CD14-positive monocyte (primary cell): ENCODE measurements at regions not wholly inside any gene's neighbourhood (a gene's known extent, or its start where the extent isn't known, plus 50 kb on each side); places are given as distances from the start of the nearest gene placed in this dataset.

ENCODE experiments used
- DNase-seq, 3 donors: peaks; one replicate each; pipeline ENCODE4 v3.0.0-alpha.2; 2011 to 2022
- H2AFZ ChIP-seq: 2 replicates; pipeline ENCODE4 v1.6.0; 2012; ENCODE audit warnings: mild to moderate bottlenecking, low read depth, low read length, inconsistent platforms; ENCODE audit not compliant: insufficient read depth, poor library complexity, severe bottlenecking
- H3K27ac ChIP-seq, 2 donors: 1 replicate in 1 of 2; 2 replicates in 1 of 2; pipeline ENCODE4 v1.5.1; 2012 to 2013; ENCODE audit warnings: low read length in 2 of 2, control low read depth in 1 of 2, inconsistent platforms in 1 of 2, low read depth in 1 of 2, mild to moderate bottlenecking in 1 of 2
- H3K27me3 ChIP-seq, 2 donors: one replicate each; pipeline versions ENCODE4 v1.6.0 to v1.6.1; 2011 to 2013; ENCODE audit warnings: low read length in 2 of 2; ENCODE audit not compliant: control insufficient read depth in 2 of 2, insufficient read depth in 2 of 2
- H3K36me3 ChIP-seq, 2 donors: replicated peaks in 1 of 2; 1 replicate in 1 of 2; 2 replicates in 1 of 2; pipeline versions ENCODE4 v1.5.1 to v1.6.1; 2012 to 2013; ENCODE audit warnings: low read length in 2 of 2, control low read depth in 1 of 2, inconsistent platforms in 1 of 2, mild to moderate bottlenecking in 1 of 2; ENCODE audit not compliant: insufficient read depth in 2 of 2, control insufficient read depth in 1 of 2
- H3K4me1 ChIP-seq, 2 donors: 1 replicate in 1 of 2; 2 replicates in 1 of 2; pipeline versions ENCODE4 v1.5.1 to v1.6.1; 2012 to 2013; ENCODE audit warnings: low read length in 2 of 2, control low read depth in 1 of 2, inconsistent platforms in 1 of 2, mild to moderate bottlenecking in 1 of 2, moderate library complexity in 1 of 2; ENCODE audit not compliant: insufficient read depth in 2 of 2, control insufficient read depth in 1 of 2
- H3K4me2 ChIP-seq: replicated peaks from 2 replicates; pipeline ENCODE3; 2012; ENCODE audit warnings: low read length, moderate library complexity, mild to moderate bottlenecking; ENCODE audit not compliant: poor library complexity, severe bottlenecking; ENCODE audit errors: extremely low read depth
- H3K4me3 ChIP-seq, 3 experiments: fragments of 200-600 bp in 1 of 3; sonication (generic) in 1 of 3; replicated peaks in 1 of 3; 1 replicate in 2 of 3; 2 replicates in 1 of 3; pipeline ENCODE4 v1.5.1; 2011 to 2013; ENCODE audit warnings: low read length in 3 of 3, mild to moderate bottlenecking in 3 of 3, control low read depth in 2 of 3, low read depth in 2 of 3, inconsistent platforms in 1 of 3, moderate library complexity in 1 of 3
- H3K79me2 ChIP-seq: 2 replicates; pipeline ENCODE4 v1.6.0; 2012; ENCODE audit warnings: mild to moderate bottlenecking, control low read depth, inconsistent platforms, low read length, moderate library complexity; ENCODE audit not compliant: insufficient read depth
- H3K9ac ChIP-seq: 2 replicates; pipeline ENCODE4 v1.6.0; 2017; ENCODE audit warnings: low read length, mild to moderate bottlenecking; ENCODE audit not compliant: insufficient read depth, poor library complexity, severe bottlenecking
- H3K9me3 ChIP-seq, 2 donors: replicated peaks in 1 of 2; 1 replicate in 1 of 2; 2 replicates in 1 of 2; pipeline versions ENCODE4 v1.5.1 to v1.6.1; 2012 to 2013; ENCODE audit warnings: low read length in 2 of 2, control low read depth in 1 of 2; ENCODE audit not compliant: control insufficient read depth in 1 of 2, insufficient read depth in 1 of 2
- H4K20me1 ChIP-seq: 2 replicates; pipeline ENCODE4 v1.6.0; 2012; ENCODE audit warnings: mild to moderate bottlenecking, low read length, control low read depth, moderate library complexity; ENCODE audit not compliant: insufficient read depth
- H3K27ac Mint-ChIP-seq, 7 donors: one replicate each; pipeline ENCODE4 v1.8.0; 2020; ENCODE audit warnings: mild to moderate bottlenecking in 7 of 7, mixed read lengths in 7 of 7, moderate library complexity in 6 of 7, inconsistent platforms in 2 of 7
- H3K27me3 Mint-ChIP-seq, 3 donors: one replicate each; pipeline ENCODE4 v1.8.0; 2021 to 2022; ENCODE audit warnings: low read depth in 3 of 3, mild to moderate bottlenecking in 3 of 3, mixed read lengths in 3 of 3, moderate library complexity in 3 of 3, inconsistent platforms in 1 of 3
- H3K36me3 Mint-ChIP-seq, 2 donors: one replicate each; pipeline ENCODE4 v1.8.0; 2020; ENCODE audit warnings: mixed read lengths in 2 of 2, inconsistent platforms in 1 of 2, mild to moderate bottlenecking in 1 of 2
- H3K4me1 Mint-ChIP-seq: one replicate; pipeline ENCODE4 v1.8.0; 2020; ENCODE audit warnings: mild to moderate bottlenecking, mixed read lengths
- H3K4me3 Mint-ChIP-seq, 2 donors: one replicate each; pipeline ENCODE4 v1.8.0; 2020; ENCODE audit warnings: mild to moderate bottlenecking in 2 of 2, mixed read lengths in 2 of 2, moderate library complexity in 1 of 2
- H3K9me3 Mint-ChIP-seq, 7 donors: one replicate each; pipeline ENCODE4 v1.8.0; 2020 to 2022; ENCODE audit warnings: mixed read lengths in 7 of 7, mild to moderate bottlenecking in 6 of 7, moderate library complexity in 6 of 7, inconsistent platforms in 2 of 7
- CTCF ChIP-seq: fragments of 200-600 bp; IDR thresholded peaks from one replicate; pipeline ENCODE4 v1.8.0; 2022; ENCODE audit warnings: antibody characterized with exemption, mild to moderate bottlenecking
- WGBS: methylation state at CpG from one replicate; pipeline ENCODE4 v1.1.5; 2013; ENCODE audit warnings: missing lambda C conversion rate; ENCODE audit not compliant: insufficient coverage; 5-methylcytosine and 5-hydroxymethylcytosine counted together
- intact Hi-C, 2 donors: fragments of 100-400 bp; cut with micrococcal nuclease; formaldehyde crosslinking; loops; one replicate each; pipeline versions ENCODE4 v1.15.0 to v1.15.1; 2023

- Mint-ChIP-seq H3K4me1 (no peaks in the 10 kb centered on the region), H3K27ac (no peak overlapping the region), H3K4me3 (no peak overlapping the region), H3K9me3 (peaks cover 0 to 6% (median 0%) of the 10 kb centered on the region in 7 donors), H3K27me3 (no peaks in the 10 kb centered on the region), H3K36me3 (no peaks in the 10 kb centered on the region)
- Histone ChIP-seq H3K4me1 (no peaks in the 10 kb centered on the region), H3K27ac (no peak overlapping the region), H2AFZ (no peak overlapping the region), H3K27me3 (no peaks in the 10 kb centered on the region), H3K4me3 (no peak overlapping the region), H4K20me1 (no peaks in the 10 kb centered on the region), H3K4me2 (no peak overlapping the region), H3K36me3 (no peaks in the 10 kb centered on the region), H3K79me2 (no peaks in the 10 kb centered on the region), H3K9me3 (no peaks in the 10 kb centered on the region), H3K9ac (no peak overlapping the region)
- no peak for DNase-seq
- no peak for TF ChIP-seq CTCF
- intact Hi-C loops = no loop called here
- WGBS = no CpG with 5 or more reads among the region's 2 CpGs
Measured at GRCh38 chr6:23783901-23784300, 342.1 kb upstream of the NRSN1 start.

GRCh38 chr6:23784301-23784919 is 341.6 kb upstream of the NRSN1 start:
- Histone ChIP-seq H3K27ac (no peak overlapping the region), H3K9me3 (no peaks in the 10 kb centered on the region), H3K79me2 (no peaks in the 10 kb centered on the region), H3K9ac (no peak overlapping the region), H3K4me2 (no peak overlapping the region), H3K4me3 (no peak overlapping the region), H3K27me3 (no peaks in the 10 kb centered on the region), H3K36me3 (no peaks in the 10 kb centered on the region), H3K4me1 (no peaks in the 10 kb centered on the region), H2AFZ (no peak overlapping the region), H4K20me1 (no peaks in the 10 kb centered on the region)
- Mint-ChIP-seq H3K9me3 (peaks cover 0 to 6% (median 0%) of the 10 kb centered on the region in 7 donors), H3K27me3 (no peaks in the 10 kb centered on the region), H3K36me3 (no peaks in the 10 kb centered on the region), H3K4me1 (no peaks in the 10 kb centered on the region), H3K27ac (no peak overlapping the region), H3K4me3 (no peak overlapping the region)
- no peak for DNase-seq
- TF ChIP-seq CTCF = no peak
- 89% methylated on average over 3 of the region's 7 CpGs for WGBS
- intact Hi-C loops = no loop called here
